ENCODE measurements at regions not wholly inside any gene's neighbourhood (a gene's known extent, or its start where the extent isn't known, plus 50 kb on each side); places are given as distances from the start of the nearest gene placed in this dataset.

- FAIRE-seq: no peak
Observed at GRCh38 chr21:19704832-19705231, 1293.4 kb upstream of the NCAM2 start.

- FAIRE-seq: no peak
Observed at GRCh38 chr21:19712441-19712840, 1285.8 kb upstream of the NCAM2 start.

GRCh38 chr21:19713313-19713712, 1284.9 kb upstream of the NCAM2 start:
- FAIRE-seq: no peak

- FAIRE-seq: no peak
Observed at GRCh38 chr21:19724081-19724480, 1274.1 kb upstream of the NCAM2 start.

- no peak for FAIRE-seq
Observed at GRCh38 chr21:19731251-19731650, 1267.0 kb upstream of the NCAM2 start.

GRCh38 chr21:19759836-19760235, 1238.4 kb upstream of the NCAM2 start:
- FAIRE-seq: no peak

GRCh38 chr21:19767546-19767945, 1230.7 kb upstream of the NCAM2 start:
- no peak for FAIRE-seq

GRCh38 chr21:19771881-19772280, 1226.3 kb upstream of the NCAM2 start:
- FAIRE-seq: no peak

- no peak for FAIRE-seq
Observed at GRCh38 chr21:19776076-19776475, 1222.1 kb upstream of the NCAM2 start.

GRCh38 chr21:19781881-19782652, 1216.1 kb upstream of the NCAM2 start:
- no peak for FAIRE-seq

GRCh38 chr21:19785941-19786340, 1212.3 kb upstream of the NCAM2 start:
- FAIRE-seq: no peak

- FAIRE-seq: no peak
Observed at GRCh38 chr21:19792004-19792403, 1206.2 kb upstream of the NCAM2 start.

GRCh38 chr21:19807201-19807600, 1191.0 kb upstream of the NCAM2 start:
- no peak for FAIRE-seq

GRCh38 chr21:19810779-19811178, 1187.4 kb upstream of the NCAM2 start:
- no peak for FAIRE-seq

- FAIRE-seq: no peak
Observed at GRCh38 chr21:19830446-19830845, 1167.8 kb upstream of the NCAM2 start.

- FAIRE-seq: no peak
Observed at GRCh38 chr21:19832551-19832950, 1165.7 kb upstream of the NCAM2 start.

- no peak for FAIRE-seq
Observed at GRCh38 chr21:19833082-19833481, 1165.1 kb upstream of the NCAM2 start.

- no peak for FAIRE-seq
Observed at GRCh38 chr21:19842601-19843000, 1155.6 kb upstream of the NCAM2 start.

GRCh38 chr21:19844334-19844733, 1153.9 kb upstream of the NCAM2 start:
- no peak for FAIRE-seq

- no peak for FAIRE-seq
Observed at GRCh38 chr21:19850157-19850556, 1148.1 kb upstream of the NCAM2 start.

- FAIRE-seq: no peak
Observed at GRCh38 chr21:19853061-19853460, 1145.1 kb upstream of the NCAM2 start.

GRCh38 chr21:19853709-19854575, 1144.3 kb upstream of the NCAM2 start:
- FAIRE-seq: no peak

GRCh38 chr21:19855522-19855921, 1142.7 kb upstream of the NCAM2 start:
- no peak for FAIRE-seq

GRCh38 chr21:19864476-19864875, 1133.7 kb upstream of the NCAM2 start:
- no peak for FAIRE-seq
